HepG2 (cell line): ENCODE measurements at regions not wholly inside any gene's neighbourhood (a gene's known extent, or its start where the extent isn't known, plus 50 kb on each side); places are given as distances from the start of the nearest gene placed in this dataset.

ENCODE experiments used
- ATAC-seq: fragments of 200-7000 bp; cut with Tn5 transposase; 3 replicates; pipeline ENCODE4 v1.9.1; 2020; ENCODE audit warnings: mild to moderate bottlenecking, moderate library complexity
- BruUV-seq: library from RNA; stranded (reverse); fragments of 400-500 nt; replicated peaks from 2 replicates; lab custom pipeline; 2021; lab: Mats Ljungman, UMichigan
- CTCF ChIA-PET: fragments of 300-600 bp; formaldehyde crosslinking; extraction: SDS; loops from one replicate; lab custom pipeline; 2021; ENCODE audit warnings: low total read pairs, inconsistent platforms, low intra/inter-chr PET ratio; lab: Yijun Ruan, JAX
- POLR2A ChIA-PET: fragments of 350-600 bp; sonication (Branson Sonifier 250); formaldehyde crosslinking; loops from one replicate; lab custom pipeline; 2020; ENCODE audit warnings: antibody characterized with exemption, inconsistent platforms; lab: Yijun Ruan, JAX
- DNase-seq: peaks from one replicate; pipeline ENCODE4 v3.0.0-alpha.2; 2015; ENCODE audit warnings: low spot score
- FAIRE-seq: peaks from 3 replicates; lab custom pipeline; 2011; peaks lifted over from hg19 to GRCh38; lab: Jason Lieb, UNC
- H2AFZ ChIP-seq: one replicate; pipeline ENCODE4 v1.6.1; 2011; ENCODE audit warnings: low read length, inconsistent platforms
- H3K27ac ChIP-seq: fragments of 300-600 bp; 3 replicates; pipeline ENCODE4 v1.8.0; 2011; ENCODE audit warnings: mixed run types, mild to moderate bottlenecking, mixed read lengths, low read length, inconsistent platforms; ENCODE audit not compliant: insufficient read depth; ENCODE audit errors: extremely low read length
- H3K27me3 ChIP-seq, 2 experiments: fragments of 200-600 bp in 1 of 2; 2 replicates in 1 of 2; 3 replicates in 1 of 2; pipeline versions ENCODE4 v1.6.0 to v1.8.0; 2011; ENCODE audit warnings: low read length in 2 of 2, mild to moderate bottlenecking in 2 of 2, moderate library complexity in 2 of 2, inconsistent platforms in 1 of 2; ENCODE audit not compliant: insufficient read depth in 2 of 2, control insufficient read depth in 1 of 2
- H3K36me3 ChIP-seq, 2 experiments: fragments of 200-600 bp in 1 of 2; replicated peaks in 1 of 2; 2 replicates in 1 of 2; 3 replicates in 1 of 2; pipeline versions ENCODE4 v1.5.1 to v1.8.0; 2011; ENCODE audit warnings: low read length in 2 of 2, inconsistent platforms in 1 of 2; ENCODE audit not compliant: insufficient read depth in 2 of 2, control insufficient read depth in 1 of 2
- H3K4me1 ChIP-seq: 2 replicates; pipeline ENCODE4 v1.5.1; 2012; ENCODE audit warnings: low read length, inconsistent platforms; ENCODE audit not compliant: insufficient read depth
- H3K4me2 ChIP-seq: 2 replicates; pipeline ENCODE4 v1.6.0; 2011; ENCODE audit warnings: low read depth, low read length, inconsistent platforms
- H3K4me3 ChIP-seq, 3 experiments: fragments of 200-600 bp in 1 of 3; sonication (generic), shearing (Covaris generic) in 1 of 3; replicated peaks in 1 of 3; 2 replicates each; pipeline ENCODE4 v1.5.1; 2011 to 2016; ENCODE audit warnings: low read length in 3 of 3, inconsistent platforms in 2 of 3, low read depth in 2 of 3, mild to moderate bottlenecking in 2 of 3, control low read depth in 1 of 3, mixed read lengths in 1 of 3; ENCODE audit not compliant: insufficient read depth in 1 of 3
- H3K79me2 ChIP-seq: one replicate; pipeline ENCODE4 v1.6.1; 2011; ENCODE audit warnings: low read length, inconsistent platforms; ENCODE audit not compliant: insufficient read depth
- H3K9ac ChIP-seq: 2 replicates; pipeline ENCODE4 v1.6.0; 2011; ENCODE audit warnings: mild to moderate bottlenecking, low read depth, low read length, inconsistent platforms; ENCODE audit not compliant: insufficient read depth
- H3K9me3 ChIP-seq: 2 replicates; pipeline ENCODE4 v1.5.1; 2012; ENCODE audit warnings: mild to moderate bottlenecking, low read length
- H4K20me1 ChIP-seq: 2 replicates; pipeline ENCODE4 v1.6.0; 2011; ENCODE audit warnings: inconsistent platforms, mild to moderate bottlenecking, low read length, moderate library complexity; ENCODE audit not compliant: insufficient read depth
- AKAP8 ChIP-seq: sonication (generic); formaldehyde crosslinking; IDR thresholded peaks from 2 replicates; pipeline ENCODE4 v1.5.1; 2020; ENCODE audit warnings: mild to moderate bottlenecking, missing genetic modification reagents
- CEBPB ChIP-seq: IDR thresholded peaks from 2 replicates; pipeline ENCODE4 v1.6.1; 2011; ENCODE audit warnings: low read depth, low read length, improper control_type of control experiment, borderline replicate concordance
- HNF4G ChIP-seq, 2 experiments: sonication (generic) in 1 of 2; formaldehyde crosslinking in 1 of 2; IDR thresholded peaks; 2 replicates each; pipeline versions ENCODE4 v1.4.0 to v1.6.1; 2011 to 2020; ENCODE audit warnings: borderline replicate concordance in 2 of 2, low read depth in 2 of 2, mild to moderate bottlenecking in 2 of 2, low read length in 1 of 2, missing genetic modification reagents in 1 of 2, moderate library complexity in 1 of 2
- MAFF ChIP-seq: IDR thresholded peaks from 2 replicates; pipeline ENCODE4 v1.6.1; 2011; ENCODE audit warnings: low read depth, low read length, improper control_type of control experiment
- MAFK ChIP-seq, 2 experiments: IDR thresholded peaks in 1 of 2; conservative IDR thresholded peaks in 1 of 2; 2 replicates each; pipeline ENCODE4 v1.6.1; 2011; ENCODE audit warnings: improper control_type of control experiment in 2 of 2, low read length in 2 of 2
- SIX1 ChIP-seq: sonication (generic); formaldehyde crosslinking; IDR thresholded peaks from 2 replicates; pipeline ENCODE4 v1.4.0; 2020; ENCODE audit warnings: missing genetic modification reagents, borderline replicate concordance
- SMAD3 ChIP-seq: sonication (generic); formaldehyde crosslinking; IDR thresholded peaks from 2 replicates; pipeline ENCODE4 v1.4.0; 2020; ENCODE audit warnings: missing genetic modification reagents
- TBX3 ChIP-seq: fragments of 450-650 bp; IDR thresholded peaks from 2 replicates; pipeline ENCODE4 v1.6.1; 2017; ENCODE audit warnings: antibody characterized with exemption, mild to moderate bottlenecking, inconsistent platforms, borderline replicate concordance
- TOE1 ChIP-seq: sonication (generic); formaldehyde crosslinking; IDR thresholded peaks from 2 replicates; pipeline ENCODE4 v1.4.0; 2020; ENCODE audit warnings: mild to moderate bottlenecking, missing genetic modification reagents
- ZNF563 ChIP-seq: sonication (generic); formaldehyde crosslinking; IDR thresholded peaks from 2 replicates; pipeline ENCODE4 v1.8.0; 2022; ENCODE audit warnings: mild to moderate bottlenecking, moderate library complexity, missing genetic modification reagents
- ZNF678 ChIP-seq: sonication (generic); formaldehyde crosslinking; IDR thresholded peaks from 2 replicates; pipeline ENCODE4 v1.4.0; 2020; ENCODE audit warnings: mild to moderate bottlenecking, missing genetic modification reagents
- WGBS: methylation state at CpG from one replicate; pipeline ENCODE4 v1.1.6; 2017; ENCODE audit warnings: low lambda C conversion rate; 5-methylcytosine and 5-hydroxymethylcytosine counted together
- in situ Hi-C: cut with HindIII; loops from 2 replicates; pipeline ENCODE4 v1.10.0; 2017; ENCODE audit warnings: low pct_unique_long_range_greater_than_20kb; ENCODE audit not compliant: extremely low pct_ligation_motif_present
- intact Hi-C: fragments of 100-400 bp; cut with micrococcal nuclease; formaldehyde crosslinking; loops from one replicate; pipeline ENCODE4 v1.10.0; 2022; ENCODE audit not compliant: unreplicated experiment
- TF ChIP-seq, protein P1 (sequence below): sonication (generic); formaldehyde crosslinking; IDR thresholded peaks from 2 replicates; pipeline ENCODE4 v1.5.0; 2020; ENCODE audit warnings: missing genetic modification reagents, mild to moderate bottlenecking, borderline replicate concordance
- TF ChIP-seq, protein P2 (sequence below): sonication (generic); formaldehyde crosslinking; IDR thresholded peaks from 2 replicates; pipeline ENCODE4 v1.9.0; 2022; ENCODE audit warnings: missing genetic modification reagents, mild to moderate bottlenecking, borderline replicate concordance
- TF ChIP-seq, protein P3 (sequence below): sonication (generic); formaldehyde crosslinking; IDR thresholded peaks from 2 replicates; pipeline ENCODE4 v1.8.1; 2023; ENCODE audit warnings: mild to moderate bottlenecking, missing genetic modification reagents

DNA sequence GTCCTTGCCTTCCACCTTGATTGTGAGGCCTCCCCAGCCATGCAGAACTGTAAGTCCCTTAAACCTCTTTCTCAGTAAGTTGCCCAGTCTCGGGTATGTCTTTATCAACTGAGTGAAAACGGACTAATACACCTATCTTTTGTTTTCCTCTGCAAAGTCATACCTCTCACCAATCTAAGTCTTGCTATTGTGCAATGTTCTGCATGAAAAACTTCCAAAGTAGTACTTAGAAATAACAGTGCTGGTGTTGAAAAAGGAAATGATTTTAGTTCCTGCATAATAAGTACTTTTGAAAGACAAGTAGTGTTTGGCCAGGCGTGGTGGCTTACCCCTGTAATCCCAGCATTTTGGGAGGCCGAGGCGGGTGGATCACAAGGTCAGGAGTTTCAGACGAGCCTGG lies 573.5 kb downstream of the ANKRD50 start:
- Histone ChIP-seq H3K36me3 (no peaks in the 10 kb centered on the region), H3K9me3 (no peaks in the 10 kb centered on the region), H2AFZ (no peak overlapping the region), H3K27me3 (no peaks in the 10 kb centered on the region), H4K20me1 (no peaks in the 10 kb centered on the region), H3K4me2 (no peak overlapping the region), H3K4me3 (no peak overlapping the region), H3K4me1 (peaks cover 10% of the 10 kb centered on the region), H3K9ac (no peak overlapping the region), H3K27ac (no peak overlapping the region), H3K79me2 (no peaks in the 10 kb centered on the region)
- TF ChIP-seq HNF4G (IDR thresholded peaks at IDR 0.05; ENCODE audit: borderline replicate concordance, low read depth, low read length) (no peak), HNF4G (CRISPR knock-in tag; IDR thresholded peaks at IDR 0.05; ENCODE audit: borderline replicate concordance, low read depth) (no peak), ZNF563 (no peak), CEBPB (peak; percentile 35; the same call in 1 of the 2 replicates), SMAD3 (no peak)
- TF ChIP-seq, protein P1, sequence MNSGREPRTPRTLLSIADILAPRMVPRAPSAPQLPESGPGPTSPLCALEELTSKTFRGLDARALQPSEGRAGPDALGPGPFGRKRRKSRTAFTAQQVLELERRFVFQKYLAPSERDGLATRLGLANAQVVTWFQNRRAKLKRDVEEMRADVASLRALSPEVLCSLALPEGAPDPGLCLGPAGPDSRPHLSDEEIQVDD (CRISPR knock-in tag): no peak
- TF ChIP-seq, protein P2, sequence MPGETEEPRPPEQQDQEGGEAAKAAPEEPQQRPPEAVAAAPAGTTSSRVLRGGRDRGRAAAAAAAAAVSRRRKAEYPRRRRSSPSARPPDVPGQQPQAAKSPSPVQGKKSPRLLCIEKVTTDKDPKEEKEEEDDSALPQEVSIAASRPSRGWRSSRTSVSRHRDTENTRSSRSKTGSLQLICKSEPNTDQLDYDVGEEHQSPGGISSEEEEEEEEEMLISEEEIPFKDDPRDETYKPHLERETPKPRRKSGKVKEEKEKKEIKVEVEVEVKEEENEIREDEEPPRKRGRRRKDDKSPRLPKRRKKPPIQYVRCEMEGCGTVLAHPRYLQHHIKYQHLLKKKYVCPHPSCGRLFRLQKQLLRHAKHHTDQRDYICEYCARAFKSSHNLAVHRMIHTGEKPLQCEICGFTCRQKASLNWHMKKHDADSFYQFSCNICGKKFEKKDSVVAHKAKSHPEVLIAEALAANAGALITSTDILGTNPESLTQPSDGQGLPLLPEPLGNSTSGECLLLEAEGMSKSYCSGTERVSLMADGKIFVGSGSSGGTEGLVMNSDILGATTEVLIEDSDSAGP (CRISPR knock-in tag): no peak
- ChIA-PET CTCF (no interaction called here), POLR2A (no interaction called here)
- ATAC-seq (no peak), FAIRE-seq (no peak), DNase-seq (no peak)
- 8% methylated on average over 6 of the region's 6 CpGs for WGBS
- in situ Hi-C loops (no loop called here), intact Hi-C loops (no loop called here)
- BruUV-seq: no TSS peak

DNA sequence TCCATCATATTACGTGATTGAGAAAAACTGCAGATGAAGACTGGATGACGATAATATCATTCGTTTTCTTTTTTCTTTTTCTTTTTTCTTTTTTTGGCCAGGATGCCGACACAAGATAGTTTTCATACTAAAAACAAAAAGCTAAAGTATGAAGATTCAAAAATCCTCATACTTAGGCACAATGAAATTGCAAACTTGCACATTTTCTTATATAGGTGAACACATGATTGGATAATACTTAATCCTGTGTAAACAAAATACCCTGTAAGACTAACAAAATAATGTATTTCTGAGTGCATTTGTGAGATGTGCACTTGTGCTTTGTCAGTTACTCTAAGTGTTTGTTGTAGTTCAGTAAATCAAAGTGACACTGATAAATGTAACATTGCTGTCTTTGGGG lies 568.9 kb downstream of the ANKRD50 start:
- intact Hi-C loops: no loop called here
- no peak overlapping the region for H3K9ac ChIP-seq
- DNase-seq: no peak
- no peaks in the 10 kb centered on the region; a peak in 1 of 5 replicates for H3K27me3 ChIP-seq
- no peak overlapping the region for H2AFZ ChIP-seq
- ChIA-PET CTCF (no interaction called here), POLR2A (no interaction called here)
- in situ Hi-C loops: no loop called here
- H3K27ac ChIP-seq: no peak overlapping the region
- H3K36me3 ChIP-seq: no peaks in the 10 kb centered on the region
- ATAC-seq: no peak
- peak; percentile 59; the same call in 1 of the 2 replicates for TF ChIP-seq MAFF
- TF ChIP-seq TOE1: no peak
- TF ChIP-seq, protein P3, sequence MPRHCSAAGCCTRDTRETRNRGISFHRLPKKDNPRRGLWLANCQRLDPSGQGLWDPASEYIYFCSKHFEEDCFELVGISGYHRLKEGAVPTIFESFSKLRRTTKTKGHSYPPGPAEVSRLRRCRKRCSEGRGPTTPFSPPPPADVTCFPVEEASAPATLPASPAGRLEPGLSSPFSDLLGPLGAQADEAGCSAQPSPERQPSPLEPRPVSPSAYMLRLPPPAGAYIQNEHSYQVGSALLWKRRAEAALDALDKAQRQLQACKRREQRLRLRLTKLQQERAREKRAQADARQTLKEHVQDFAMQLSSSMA (CRISPR knock-in tag): no peak
- no peak for TF ChIP-seq AKAP8 (CRISPR knock-in tag)
- TF ChIP-seq SIX1: no peak
- TF ChIP-seq ZNF678 (CRISPR knock-in tag): no peak
- no peak for TF ChIP-seq TBX3
- peak; percentile 61 to 63 for TF ChIP-seq MAFK (conservative IDR thresholded peaks at IDR 0.05 in 1 of 2, IDR thresholded peaks at IDR 0.05 in 1 of 2; ENCODE audit: low read length in 2 of 2)
- 51% methylated on average over 4 of the region's 4 CpGs for WGBS
- no peak overlapping the region for H3K4me3 ChIP-seq
- no TSS peak for BruUV-seq
- no peak for FAIRE-seq
- no peaks in the 10 kb centered on the region for H3K9me3 ChIP-seq
- H4K20me1 ChIP-seq: no peaks in the 10 kb centered on the region
- peaks cover 10% of the 10 kb centered on the region for H3K4me1 ChIP-seq
- H3K79me2 ChIP-seq: no peaks in the 10 kb centered on the region
- H3K4me2 ChIP-seq: no peak overlapping the region
